GM20000 (cell line): ENCODE measurements at regions not wholly inside any gene's neighbourhood (a gene's known extent, or its start where the extent isn't known, plus 50 kb on each side); places are given as distances from the start of the nearest gene placed in this dataset.

Source experiments
- DNase-seq: peaks from one replicate; pipeline ENCODE4 v3.0.0; 2012; ENCODE audit warnings: low spot score
- TF ChIP-seq, protein P1 (sequence below): IDR thresholded peaks from 2 replicates; pipeline ENCODE4 v1.5.1; 2012; ENCODE audit warnings: mild to moderate bottlenecking, control low read depth; ENCODE audit errors: extremely low read depth, missing control alignments

DNA sequence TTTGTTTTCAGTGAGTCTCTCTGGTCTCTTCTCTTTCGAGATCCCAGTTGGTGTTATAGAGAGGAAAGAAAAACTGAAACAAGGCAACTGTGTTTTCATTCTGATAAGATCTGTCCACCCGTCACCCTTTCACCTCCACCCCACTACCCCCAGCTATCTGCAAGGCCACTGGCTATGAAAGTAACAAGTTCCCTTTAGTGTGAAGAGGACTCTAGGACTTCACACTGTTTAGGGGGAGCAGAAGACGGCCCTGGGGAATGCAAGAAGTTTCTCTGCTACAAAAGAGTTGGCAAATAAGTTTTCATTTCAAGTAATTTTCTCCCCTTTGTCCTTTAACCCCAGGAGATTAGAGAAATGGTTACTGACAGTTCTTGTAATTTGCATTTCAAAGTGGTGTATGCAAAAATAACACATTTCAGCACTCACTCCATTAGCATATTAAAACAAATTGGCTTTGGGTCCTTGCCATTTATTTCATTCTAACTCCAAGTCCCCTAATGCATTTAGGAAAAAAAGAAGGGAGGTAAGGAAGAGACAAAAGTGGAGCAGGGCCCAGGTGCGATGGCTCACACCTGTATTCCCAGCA lies 79.6 kb upstream of the PPM1J start:
- TF ChIP-seq, protein P1, sequence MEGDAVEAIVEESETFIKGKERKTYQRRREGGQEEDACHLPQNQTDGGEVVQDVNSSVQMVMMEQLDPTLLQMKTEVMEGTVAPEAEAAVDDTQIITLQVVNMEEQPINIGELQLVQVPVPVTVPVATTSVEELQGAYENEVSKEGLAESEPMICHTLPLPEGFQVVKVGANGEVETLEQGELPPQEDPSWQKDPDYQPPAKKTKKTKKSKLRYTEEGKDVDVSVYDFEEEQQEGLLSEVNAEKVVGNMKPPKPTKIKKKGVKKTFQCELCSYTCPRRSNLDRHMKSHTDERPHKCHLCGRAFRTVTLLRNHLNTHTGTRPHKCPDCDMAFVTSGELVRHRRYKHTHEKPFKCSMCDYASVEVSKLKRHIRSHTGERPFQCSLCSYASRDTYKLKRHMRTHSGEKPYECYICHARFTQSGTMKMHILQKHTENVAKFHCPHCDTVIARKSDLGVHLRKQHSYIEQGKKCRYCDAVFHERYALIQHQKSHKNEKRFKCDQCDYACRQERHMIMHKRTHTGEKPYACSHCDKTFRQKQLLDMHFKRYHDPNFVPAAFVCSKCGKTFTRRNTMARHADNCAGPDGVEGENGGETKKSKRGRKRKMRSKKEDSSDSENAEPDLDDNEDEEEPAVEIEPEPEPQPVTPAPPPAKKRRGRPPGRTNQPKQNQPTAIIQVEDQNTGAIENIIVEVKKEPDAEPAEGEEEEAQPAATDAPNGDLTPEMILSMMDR, result no peak

DNA sequence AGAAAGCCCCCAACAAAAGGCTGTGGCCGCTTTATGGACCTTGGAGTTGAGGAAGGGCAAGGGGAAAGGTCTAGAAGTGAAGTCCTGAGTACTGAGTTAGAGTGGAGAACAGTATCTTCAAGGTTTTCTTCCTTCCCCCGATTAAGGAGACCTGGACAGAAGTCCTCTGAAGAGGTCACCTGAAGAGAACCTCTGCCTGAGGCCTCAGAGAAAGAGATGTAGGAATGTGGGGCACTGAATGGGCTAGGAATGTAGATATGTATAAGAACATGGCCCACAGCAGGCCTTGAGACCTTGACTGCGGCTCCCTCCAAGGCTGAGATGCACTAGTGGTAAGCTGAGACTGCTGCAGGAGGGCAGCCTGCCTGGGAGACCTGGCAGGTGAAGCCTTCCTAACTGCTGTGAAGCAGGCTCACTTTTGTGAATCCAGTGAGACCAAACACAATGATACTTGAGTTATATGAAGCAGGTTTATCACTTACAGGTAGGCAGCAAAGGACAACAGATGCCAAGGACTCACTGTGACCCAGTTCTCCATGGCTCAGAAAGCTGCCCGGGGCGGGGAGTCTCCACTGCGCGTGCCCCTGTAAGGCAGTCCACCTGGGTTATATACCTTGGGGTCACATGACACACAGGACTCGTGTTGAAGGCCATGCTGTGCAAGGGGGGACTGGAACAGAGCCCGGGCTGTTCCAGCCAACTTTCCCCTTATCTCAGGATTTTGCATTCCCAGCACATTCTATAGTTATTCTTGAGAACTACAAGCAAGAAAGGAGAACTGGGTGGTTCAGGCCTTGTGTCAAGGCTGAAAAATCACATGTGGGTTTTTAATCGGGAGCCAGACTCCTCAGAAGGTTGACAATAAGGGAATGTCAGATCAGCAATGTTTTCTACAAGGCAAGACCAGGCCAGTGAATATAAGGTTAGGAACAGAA lies 78.8 kb upstream of the PPM1J start:
- no peak for DNase-seq
- TF ChIP-seq, protein P1, result no peak

More for the DNA sequence above, 79.6 kb upstream of the PPM1J start:
- no peak for DNase-seq

DNA sequence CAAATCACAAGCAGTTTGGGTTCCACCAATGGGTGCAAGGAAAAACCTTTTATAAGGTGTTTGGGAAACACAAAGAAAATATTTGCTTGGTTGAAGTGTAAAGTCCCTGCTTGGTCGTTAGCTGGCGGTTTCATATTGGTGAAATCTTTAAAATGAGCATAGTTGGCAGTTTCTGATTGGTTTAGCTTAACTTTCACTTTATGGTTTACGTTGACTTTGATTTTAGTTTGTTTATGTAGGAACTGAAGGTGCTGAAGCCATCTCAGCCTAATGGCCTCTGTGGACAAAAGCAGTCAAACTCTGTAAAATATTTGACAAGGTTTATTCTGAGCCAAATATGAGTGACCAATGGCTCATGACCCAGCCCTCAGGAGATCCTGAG lies 76.6 kb upstream of the PPM1J start:
- TF ChIP-seq, protein P1, result no peak
- DNase-seq, result no peak

DNA sequence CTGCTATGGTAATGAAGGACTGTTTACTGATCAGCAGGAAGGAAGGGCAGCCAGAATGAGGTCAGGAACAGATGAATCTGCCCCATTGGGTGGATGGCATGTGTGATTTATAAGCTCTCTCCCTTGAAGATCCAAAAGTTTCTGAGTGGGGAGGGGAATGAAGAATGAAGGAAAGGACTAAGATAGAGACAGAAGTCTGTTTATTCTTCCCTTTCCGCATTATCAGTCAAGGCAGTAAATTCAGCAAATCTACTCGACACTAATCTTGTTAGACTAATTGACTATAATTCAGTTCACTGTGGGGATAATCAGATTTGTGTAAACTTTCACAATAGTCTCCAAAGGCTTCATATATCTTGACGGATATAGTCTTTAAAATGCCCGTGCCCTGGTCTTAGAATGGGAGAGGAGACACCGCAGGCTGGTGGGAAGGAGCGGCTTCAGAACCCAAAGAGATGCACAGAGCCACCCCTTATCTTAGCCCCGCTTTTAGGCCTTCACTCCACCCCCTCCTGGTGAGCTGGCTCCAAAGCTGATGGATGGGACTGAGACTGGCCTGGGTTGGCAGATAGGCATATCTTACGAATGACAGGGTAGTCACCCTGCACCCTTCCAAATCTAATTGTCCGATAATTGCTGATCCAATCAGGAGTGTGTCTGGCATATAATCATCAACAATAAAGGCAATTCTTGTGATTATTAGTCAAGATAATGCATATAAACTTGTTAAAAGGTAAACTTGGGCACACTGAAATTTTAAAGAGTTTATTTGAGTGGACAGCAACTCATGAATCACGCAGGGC lies 76.0 kb upstream of the PPM1J start:
- no peak for DNase-seq
- TF ChIP-seq, protein P1, result no peak

DNA sequence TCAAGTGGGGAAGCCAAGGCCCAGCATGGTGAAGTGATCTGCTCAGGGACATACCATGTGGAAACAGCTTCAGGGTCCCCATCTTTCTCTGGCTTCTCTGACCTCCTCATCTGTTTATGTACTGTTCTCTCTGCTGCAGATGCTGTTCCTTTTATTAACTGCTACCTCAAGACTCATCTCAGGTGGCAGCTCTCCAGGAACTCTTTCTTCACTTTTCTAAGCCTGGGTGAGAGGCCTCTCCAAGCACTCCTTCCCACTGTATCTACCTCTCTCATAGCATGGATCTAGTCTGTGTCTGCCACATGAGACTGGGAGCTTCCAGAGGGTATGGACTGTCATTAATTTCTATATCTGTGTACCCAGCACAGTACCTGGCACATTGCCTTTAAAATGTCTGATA lies 73.4 kb upstream of the PPM1J start:
- TF ChIP-seq, protein P1, result no peak
- DNase-seq, result no peak

DNA sequence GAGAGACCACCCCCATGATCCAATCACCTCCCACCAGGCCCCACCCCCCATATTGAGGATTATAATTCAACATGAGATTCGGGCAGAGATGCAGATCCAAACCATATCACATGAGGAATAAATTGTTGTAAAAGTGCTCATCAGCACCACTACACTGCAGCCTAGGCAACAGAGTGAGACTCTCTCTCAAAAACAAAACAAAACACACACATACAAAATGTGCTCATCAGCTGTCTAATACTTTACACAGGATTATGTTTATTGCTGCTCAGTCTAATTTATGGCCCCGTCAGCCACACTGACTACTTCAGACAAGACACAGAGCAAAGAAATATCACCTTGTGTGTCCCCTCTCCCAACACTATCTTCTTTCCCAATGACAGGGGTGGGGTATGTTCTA lies 72.9 kb upstream of the PPM1J start:
- TF ChIP-seq, protein P1, result no peak
- no peak for DNase-seq

DNA sequence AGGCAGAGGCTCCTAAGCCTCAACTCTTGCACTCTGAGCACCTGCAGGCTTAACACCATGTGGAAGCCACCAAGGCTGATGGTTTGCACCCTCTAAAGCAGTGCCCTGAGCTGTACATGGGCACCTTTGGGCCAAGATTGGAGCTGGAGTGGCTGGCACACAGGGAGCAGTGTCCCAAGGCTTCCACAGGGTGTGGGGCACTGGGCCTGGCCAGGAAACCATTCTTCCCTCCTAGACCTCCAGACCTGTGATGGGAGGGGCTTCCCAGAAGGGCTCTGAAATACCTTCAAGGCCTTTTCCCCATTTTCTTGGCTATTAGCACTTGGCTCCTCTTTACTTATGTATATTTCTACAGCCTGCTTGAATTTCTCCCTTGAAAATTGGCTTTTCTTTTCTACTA lies 67.9 kb upstream of the PPM1J start:
- no peak for DNase-seq
- TF ChIP-seq, protein P1, result no peak
